ENCODE measurements at regions not wholly inside any gene's neighbourhood (a gene's known extent, or its start where the extent isn't known, plus 50 kb on each side); places are given as distances from the start of the nearest gene placed in this dataset.

GRCh38 chr3:130835483-130835882 lies 58.4 kb upstream of the ATP2C1 start:
- intact Hi-C loops (cut with DNase I), result no loop called here
- Histone ChIP-seq H3K27ac (no peak overlapping the region), H3K9me3 (no peaks in the 10 kb centered on the region), H3K27me3 (no peaks in the 10 kb centered on the region), H3K4me1 (no peaks in the 10 kb centered on the region), H3K36me3 (no peaks in the 10 kb centered on the region), H3K4me3 (no peak overlapping the region)
- no peak for TF ChIP-seq CTCF (IDR thresholded peaks at IDR 0.05)
- no peak for DNase-seq (ENCODE audit: low spot score in 2 of 2)

GRCh38 chr3:130838898-130839600 lies 54.8 kb upstream of the ATP2C1 start:
- peak overlapping the region in 1 of 2 donors; percentile 29 for H3K27ac ChIP-seq
- intact Hi-C loops (cut with DNase I), result no loop called here

GRCh38 chr3:130839813-130840212 lies 54.1 kb upstream of the ATP2C1 start:
- Histone ChIP-seq H3K36me3 (no peaks in the 10 kb centered on the region), H3K4me1 (no peaks in the 10 kb centered on the region), H3K27me3 (no peaks in the 10 kb centered on the region), H3K27ac (no peak overlapping the region), H3K9me3 (no peaks in the 10 kb centered on the region), H3K4me3 (no peak overlapping the region)
- TF ChIP-seq CTCF (IDR thresholded peaks at IDR 0.05), result no peak
- intact Hi-C loops (cut with DNase I), result no loop called here
- DNase-seq (ENCODE audit: low spot score in 2 of 2), result no peak

More at GRCh38 chr3:130838898-130839600, 54.8 kb upstream of the ATP2C1 start:
- no peak overlapping the region for H3K4me3 ChIP-seq
- no peak for TF ChIP-seq CTCF (IDR thresholded peaks at IDR 0.05)
- H3K9me3 ChIP-seq, result no peaks in the 10 kb centered on the region
- H3K36me3 ChIP-seq, result no peaks in the 10 kb centered on the region
- DNase-seq (ENCODE audit: low spot score in 2 of 2), result no peak
- H3K4me1 ChIP-seq, result no peaks in the 10 kb centered on the region
- H3K27me3 ChIP-seq, result no peaks in the 10 kb centered on the region

DNA sequence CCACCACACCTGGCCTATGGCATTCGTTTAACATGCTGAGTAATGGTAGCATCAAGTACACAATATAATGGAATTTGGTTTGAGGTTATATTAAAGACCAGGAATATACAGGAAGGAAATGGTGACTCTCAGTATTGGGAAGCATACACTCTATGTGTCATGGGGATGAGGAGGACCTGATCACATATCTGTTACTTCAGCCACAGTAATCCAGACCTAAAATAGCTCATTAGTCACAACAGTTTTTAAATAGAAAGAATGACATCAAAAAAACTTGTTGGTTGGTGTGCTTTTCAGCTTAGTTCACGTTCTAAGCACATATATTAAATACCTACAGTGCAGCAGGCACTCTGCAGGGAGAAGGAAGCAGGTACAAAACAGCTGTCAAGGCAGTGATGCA lies 52.5 kb upstream of the ATP2C1 start:
- intact Hi-C loops (cut with DNase I), result no loop called here
- H3K27ac ChIP-seq, result no peak overlapping the region
- no peak for TF ChIP-seq CTCF (IDR thresholded peaks at IDR 0.05)
- H3K4me3 ChIP-seq, result no peak overlapping the region
- no peaks in the 10 kb centered on the region for H3K9me3 ChIP-seq
- H3K4me1 ChIP-seq, result no peaks in the 10 kb centered on the region
- DNase-seq (ENCODE audit: low spot score in 2 of 2), result no peak
- no peaks in the 10 kb centered on the region for H3K36me3 ChIP-seq
- no peaks in the 10 kb centered on the region for H3K27me3 ChIP-seq

GRCh38 chr3:130843441-130843840 lies 50.4 kb upstream of the ATP2C1 start:
- DNase-seq (ENCODE audit: low spot score in 2 of 2), result no peak
- H3K27ac ChIP-seq, result no peak overlapping the region
- intact Hi-C loops (cut with DNase I), result no loop called here
- no peak overlapping the region for H3K4me3 ChIP-seq
- H3K27me3 ChIP-seq, result no peaks in the 10 kb centered on the region
- H3K9me3 ChIP-seq, result no peaks in the 10 kb centered on the region
- no peaks in the 10 kb centered on the region for H3K4me1 ChIP-seq
- H3K36me3 ChIP-seq, result no peaks in the 10 kb centered on the region
- TF ChIP-seq CTCF (IDR thresholded peaks at IDR 0.05), result no peak
